Non-pigmented ciliary epithelial cell (primary cell): ENCODE measurements at regions not wholly inside any gene's neighbourhood (a gene's known extent, or its start where the extent isn't known, plus 50 kb on each side); places are given as distances from the start of the nearest gene placed in this dataset.

Experiments used
- DNase-seq: peaks from one replicate; pipeline ENCODE4 v3.0.0-alpha.2; 2010; ENCODE audit warnings: low read depth

GRCh38 chr7:36010656-36011587 lies 142.1 kb upstream of the EEPD1 start:
- DNase-seq, result no peak

- no peak for DNase-seq
These were observed 141.5 kb upstream of the EEPD1 start for GRCh38 chr7:36011588-36011965.

GRCh38 chr7:36013246-36014014 lies 139.6 kb upstream of the EEPD1 start:
- DNase-seq, result no peak

- DNase-seq, result no peak
These were observed 138.1 kb upstream of the EEPD1 start for GRCh38 chr7:36014961-36015360.

GRCh38 chr7:36015733-36016132 lies 137.3 kb upstream of the EEPD1 start:
- DNase-seq, result peak; percentile 37

GRCh38 chr7:36016648-36017047 lies 136.4 kb upstream of the EEPD1 start:
- DNase-seq, result no peak

- no peak for DNase-seq
These were observed 135.9 kb upstream of the EEPD1 start for GRCh38 chr7:36017111-36017510.

GRCh38 chr7:36018816-36019484 lies 134.1 kb upstream of the EEPD1 start:
- DNase-seq, result no peak

- no peak for DNase-seq
These were observed 133.5 kb upstream of the EEPD1 start for GRCh38 chr7:36019538-36019937.

- DNase-seq, result no peak
These were observed 133.1 kb upstream of the EEPD1 start for GRCh38 chr7:36019980-36020379.

GRCh38 chr7:36021367-36021766 lies 131.7 kb upstream of the EEPD1 start:
- no peak for DNase-seq

- no peak for DNase-seq
These were observed 131.0 kb upstream of the EEPD1 start for GRCh38 chr7:36021917-36022550.

GRCh38 chr7:36023033-36023560 lies 130.0 kb upstream of the EEPD1 start:
- DNase-seq, result no peak

GRCh38 chr7:36025190-36025589 lies 127.9 kb upstream of the EEPD1 start:
- DNase-seq, result no peak

GRCh38 chr7:36029311-36029710 lies 123.7 kb upstream of the EEPD1 start:
- no peak for DNase-seq

GRCh38 chr7:36029853-36030515 lies 123.1 kb upstream of the EEPD1 start:
- no peak for DNase-seq

GRCh38 chr7:36032361-36032818 lies 120.7 kb upstream of the EEPD1 start:
- no peak for DNase-seq

GRCh38 chr7:36034020-36034419 lies 119.0 kb upstream of the EEPD1 start:
- no peak for DNase-seq

- no peak for DNase-seq
These were observed 117.9 kb upstream of the EEPD1 start for GRCh38 chr7:36035186-36035585.

- no peak for DNase-seq
These were observed 116.5 kb upstream of the EEPD1 start for GRCh38 chr7:36036590-36036989.

- DNase-seq, result peak; percentile 81
These were observed 115.9 kb upstream of the EEPD1 start for GRCh38 chr7:36037121-36037662.
